Lower leg skin (tissue), 4 donors: ENCODE measurements at regions not wholly inside any gene's neighbourhood (a gene's known extent, or its start where the extent isn't known, plus 50 kb on each side); places are given as distances from the start of the nearest gene placed in this dataset.

Experiments used
- DNase-seq, 2 donors: peaks; one replicate each; pipeline ENCODE4 v3.0.0-alpha.2; 2019; ENCODE audit warnings: low spot score in 2 of 2
- H3K4me3 ChIP-seq: fragments of 200-600 bp; sonication (generic); 2 replicates; pipeline ENCODE4 v1.5.1; 2017; ENCODE audit warnings: mild to moderate bottlenecking, low read depth; ENCODE audit not compliant: poor library complexity, severe bottlenecking
- CTCF ChIP-seq, 3 donors: fragments of 450-650 bp; IDR thresholded peaks; one replicate each; pipeline ENCODE4 v1.5.1; 2016; ENCODE audit warnings: antibody characterized with exemption in 3 of 3, mild to moderate bottlenecking in 3 of 3, moderate library complexity in 2 of 3
- POLR2A ChIP-seq, 2 donors: fragments of 450-650 bp; IDR thresholded peaks; one replicate each; pipeline ENCODE4 v1.6.1; 2016 to 2017; ENCODE audit warnings: antibody characterized with exemption in 2 of 2, mild to moderate bottlenecking in 1 of 2, moderate library complexity in 1 of 2
- WGBS, 2 donors: methylation state at CpG; one replicate each; pipeline ENCODE4 v1.1.5; 2018; 5-methylcytosine and 5-hydroxymethylcytosine counted together
- intact Hi-C: fragments of 100-400 bp; cut with DNase I; formaldehyde crosslinking; loops from one replicate; pipeline ENCODE4 v1.15.0; 2023; ENCODE audit warnings: low total_unique reads

GRCh38 chr10:55740110-55740509 lies 620.9 kb downstream of the ZWINT start:
- 75 to 76% methylated on average over 2 of the region's 2 CpGs for WGBS, 2 donors
- intact Hi-C loops = no loop called here

GRCh38 chr10:55734112-55734511 lies 626.9 kb downstream of the ZWINT start:
- no peak for DNase-seq
- intact Hi-C loops = no loop called here
- H3K4me3 ChIP-seq = no peak overlapping the region
- 55 to 64% methylated on average over 2 of the region's 2 CpGs for WGBS, 2 donors
- TF ChIP-seq CTCF (IDR thresholded peaks at IDR 0.05) (no peak), POLR2A (IDR thresholded peaks at IDR 0.05) (no peak)

More at GRCh38 chr10:55740110-55740509, 620.9 kb downstream of the ZWINT start:
- no peak for DNase-seq
- no peak overlapping the region for H3K4me3 ChIP-seq
- TF ChIP-seq POLR2A (IDR thresholded peaks at IDR 0.05) (no peak), CTCF (IDR thresholded peaks at IDR 0.05) (no peak)

- no peak for DNase-seq
- intact Hi-C loops = no loop called here
These were observed 656.1 kb downstream of the ZWINT start for GRCh38 chr10:55704950-55705349.

GRCh38 chr10:55668326-55668922 lies 692.6 kb downstream of the ZWINT start:
- WGBS, 2 donors = 69 to 71% methylated on average over 2 of the region's 2 CpGs
- TF ChIP-seq POLR2A (IDR thresholded peaks at IDR 0.05) (no peak), CTCF (IDR thresholded peaks at IDR 0.05) (no peak)
- no peak for DNase-seq
- no peak overlapping the region for H3K4me3 ChIP-seq
- intact Hi-C loops = no loop called here

More at GRCh38 chr10:55704950-55705349, 656.1 kb downstream of the ZWINT start:
- 83 to 85% methylated on average over 2 of the region's 2 CpGs for WGBS, 2 donors
- TF ChIP-seq POLR2A (IDR thresholded peaks at IDR 0.05) = no peak
- no peak for TF ChIP-seq CTCF (IDR thresholded peaks at IDR 0.05)
- no peak overlapping the region for H3K4me3 ChIP-seq

- DNase-seq = no peak
- intact Hi-C loops = no loop called here
- TF ChIP-seq POLR2A (IDR thresholded peaks at IDR 0.05) = no peak
- no peak for TF ChIP-seq CTCF (IDR thresholded peaks at IDR 0.05)
- H3K4me3 ChIP-seq = no peak overlapping the region
These were observed 707.5 kb downstream of the ZWINT start for GRCh38 chr10:55653531-55653930.

GRCh38 chr10:55641601-55642000 lies 719.5 kb downstream of the ZWINT start:
- TF ChIP-seq POLR2A (IDR thresholded peaks at IDR 0.05) (no peak), CTCF (IDR thresholded peaks at IDR 0.05) (no peak)
- 83 to 93% methylated on average over 1 of the region's 1 CpG for WGBS, 2 donors
- intact Hi-C loops = no loop called here
- no peak overlapping the region for H3K4me3 ChIP-seq
- no peak for DNase-seq
